ENCODE measurements at regions not wholly inside any gene's neighbourhood (a gene's known extent, or its start where the extent isn't known, plus 50 kb on each side); places are given as distances from the start of the nearest gene placed in this dataset.

GRCh38 chr9:86800681-86801080 is 146.6 kb downstream of the GAS1 start:
- WGBS, 5 donors = 74 to 82% (median 80%) methylated on average over 3 of the region's 3 CpGs
- intact Hi-C loops (cut with DNase I; ENCODE audit: low total_unique reads) = no loop called here
- H3K4me3 ChIP-seq = no peak overlapping the region
- no peaks in the 10 kb centered on the region for H3K27me3 ChIP-seq (replicated peaks in 1 of 7)
- H3K9me3 ChIP-seq = no peaks in the 10 kb centered on the region
- no peaks in the 10 kb centered on the region for H3K4me1 ChIP-seq
- H3K36me3 ChIP-seq = no peaks in the 10 kb centered on the region
- no peak for DNase-seq
- H3K27ac ChIP-seq = no peak overlapping the region
- TF ChIP-seq POLR2AphosphoS5 (IDR thresholded peaks at IDR 0.05) = no peak
- no peak for TF ChIP-seq CTCF (IDR thresholded peaks at IDR 0.05 in 8 of 11, conservative IDR thresholded peaks at IDR 0.05 in 3 of 11)
- TF ChIP-seq POLR2A (IDR thresholded peaks at IDR 0.05) = no peak

- H3K27ac ChIP-seq = no peak overlapping the region
- intact Hi-C loops (cut with DNase I; ENCODE audit: low total_unique reads) = no loop called here
- no peaks in the 10 kb centered on the region for H3K9me3 ChIP-seq
- no peaks in the 10 kb centered on the region for H3K4me1 ChIP-seq
- H3K27me3 ChIP-seq (replicated peaks in 1 of 7) = no peaks in the 10 kb centered on the region
- TF ChIP-seq CTCF (IDR thresholded peaks at IDR 0.05 in 8 of 11, conservative IDR thresholded peaks at IDR 0.05 in 3 of 11) (no peak), POLR2AphosphoS5 (IDR thresholded peaks at IDR 0.05) (no peak), POLR2A (IDR thresholded peaks at IDR 0.05) (no peak)
- H3K4me3 ChIP-seq = no peak overlapping the region
- 62 to 82% (median 74%) methylated on average over 4 of the region's 4 CpGs for WGBS, 5 donors
- H3K36me3 ChIP-seq = no peaks in the 10 kb centered on the region
- no peak for DNase-seq
These were observed 148.3 kb downstream of the GAS1 start for GRCh38 chr9:86798966-86799365.

- Histone ChIP-seq H3K4me3 (no peak overlapping the region), H3K27me3 (replicated peaks in 1 of 7) (peaks cover 0 to 4% (median 0%) of the 10 kb centered on the region in 7 donors), H3K27ac (no peak overlapping the region), H3K9me3 (no peaks in the 10 kb centered on the region), H3K36me3 (no peaks in the 10 kb centered on the region), H3K4me1 (no peaks in the 10 kb centered on the region)
- no peak for DNase-seq
- WGBS, 5 donors = 84 to 91% (median 89%) methylated on average over 2 of the region's 2 CpGs
- intact Hi-C loops (cut with DNase I; ENCODE audit: low total_unique reads) = no loop called here
- TF ChIP-seq POLR2AphosphoS5 (IDR thresholded peaks at IDR 0.05) (no peak), CTCF (IDR thresholded peaks at IDR 0.05 in 8 of 11, conservative IDR thresholded peaks at IDR 0.05 in 3 of 11) (no peak), POLR2A (IDR thresholded peaks at IDR 0.05) (no peak)
These were observed 150.6 kb downstream of the GAS1 start for GRCh38 chr9:86796666-86797065.

GRCh38 chr9:86795823-86796553 is 151.3 kb downstream of the GAS1 start:
- Histone ChIP-seq H3K4me3 (no peak overlapping the region), H3K27ac (no peak overlapping the region), H3K36me3 (no peaks in the 10 kb centered on the region), H3K27me3 (replicated peaks in 1 of 7) (peaks cover 0 to 4% (median 0%) of the 10 kb centered on the region in 7 donors), H3K4me1 (no peaks in the 10 kb centered on the region), H3K9me3 (no peaks in the 10 kb centered on the region)
- no peak for DNase-seq
- WGBS, 5 donors = 63 to 80% (median 72%) methylated on average over 9 of the region's 9 CpGs
- intact Hi-C loops (cut with DNase I; ENCODE audit: low total_unique reads) = no loop called here
- TF ChIP-seq POLR2A (IDR thresholded peaks at IDR 0.05) (no peak), POLR2AphosphoS5 (IDR thresholded peaks at IDR 0.05) (no peak)

Measured in spleen (tissue), 11 donors.